ENCODE measurements at regions not wholly inside any gene's neighbourhood (a gene's known extent, or its start where the extent isn't known, plus 50 kb on each side); places are given as distances from the start of the nearest gene placed in this dataset.
"Not testable (repeated sequence)": the region's sequence is repeated elsewhere in the genome, so short reads cannot be mapped to it uniquely, and the experiment has no call there.

DNA sequence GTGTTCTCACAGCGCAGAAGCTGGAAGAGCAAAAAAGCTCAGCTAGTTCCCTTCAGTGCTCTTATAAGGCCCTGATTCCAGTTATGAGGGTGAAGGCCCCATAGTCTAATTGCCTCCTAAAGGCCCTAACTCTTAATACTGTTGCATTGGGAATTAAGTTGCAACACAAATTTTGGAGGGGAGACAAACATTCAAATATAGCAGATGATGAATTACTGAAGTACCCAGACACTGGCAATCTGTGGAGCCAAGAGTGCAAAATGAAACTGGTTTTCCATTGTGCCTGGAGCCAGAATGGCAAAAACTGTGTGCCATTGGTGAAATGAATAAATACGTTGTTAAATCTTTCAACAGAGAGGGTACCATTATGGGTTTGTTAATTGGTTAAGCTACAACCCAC, 356.0 kb downstream of the PPARGC1A start:
- no peak for DNase-seq (ENCODE audit: low read depth in 2 of 2)

DNA sequence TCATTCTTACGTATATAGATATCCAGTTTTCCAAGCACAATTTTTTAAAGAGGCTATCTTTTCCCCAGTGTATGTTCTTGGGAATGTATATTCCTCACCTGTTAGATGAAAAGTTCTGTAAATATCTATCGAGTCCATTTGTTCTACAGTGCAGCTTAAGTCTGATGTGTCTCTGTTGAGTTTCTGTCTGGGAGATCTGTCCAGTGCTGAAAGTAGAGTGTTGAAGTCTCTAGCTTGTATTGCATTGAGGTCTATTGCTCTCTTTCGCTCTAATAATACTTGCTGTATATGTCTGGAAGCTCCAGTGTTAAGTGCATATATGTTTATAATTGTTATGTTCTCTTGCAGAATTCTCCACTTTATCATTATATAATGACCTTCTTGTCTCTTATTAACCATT, 373.1 kb downstream of the PPARGC1A start:
- no peak for DNase-seq (ENCODE audit: low read depth in 2 of 2)

DNA sequence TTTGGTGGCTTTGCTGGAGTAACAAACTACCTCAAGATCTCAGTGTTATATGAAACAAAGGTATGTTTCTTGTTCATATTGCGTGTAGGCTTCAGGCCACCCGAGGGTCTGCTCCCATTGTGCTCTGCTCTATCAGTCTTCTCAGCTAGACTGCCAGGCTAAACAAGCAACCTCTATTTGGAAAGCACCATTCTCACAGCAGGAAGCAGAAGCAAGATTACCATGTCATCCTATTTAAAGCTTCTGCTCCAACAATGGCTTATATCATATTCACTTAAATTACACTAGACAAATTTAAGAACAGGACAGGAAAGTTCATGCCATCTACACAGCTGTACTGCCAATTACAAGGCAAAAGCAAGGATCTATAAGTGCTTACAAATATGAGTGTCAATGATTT, 385.8 kb downstream of the PPARGC1A start:
- no peak for DNase-seq (ENCODE audit: low read depth in 2 of 2)

DNA sequence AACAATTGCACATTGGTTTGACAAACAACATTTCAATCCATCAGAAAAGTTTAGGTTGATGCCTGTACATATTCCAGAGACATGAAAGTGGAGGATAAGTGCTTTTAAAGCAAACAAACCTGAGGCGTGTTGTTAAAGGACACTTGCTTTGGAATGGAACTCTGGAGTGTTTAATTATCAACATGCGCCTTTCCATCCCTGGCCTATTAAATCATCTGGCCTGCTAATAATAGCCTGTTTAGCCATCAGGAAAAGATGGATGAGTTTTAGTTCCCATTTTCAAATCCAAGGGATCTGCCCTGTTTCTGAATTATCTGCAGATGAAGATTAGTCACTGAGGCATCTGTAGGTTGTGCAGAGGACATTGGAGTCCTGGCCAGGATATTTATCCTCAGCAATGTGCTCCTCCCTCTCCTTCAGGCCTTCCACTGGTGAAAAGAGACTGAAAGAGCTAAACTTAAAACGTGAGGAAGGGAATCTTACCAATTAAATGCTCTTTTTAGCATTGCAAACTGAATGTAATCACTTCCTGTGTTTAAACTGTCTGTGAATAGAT, 388.9 kb downstream of the PPARGC1A start:
- no peak for DNase-seq (ENCODE audit: low read depth in 2 of 2)

DNA sequence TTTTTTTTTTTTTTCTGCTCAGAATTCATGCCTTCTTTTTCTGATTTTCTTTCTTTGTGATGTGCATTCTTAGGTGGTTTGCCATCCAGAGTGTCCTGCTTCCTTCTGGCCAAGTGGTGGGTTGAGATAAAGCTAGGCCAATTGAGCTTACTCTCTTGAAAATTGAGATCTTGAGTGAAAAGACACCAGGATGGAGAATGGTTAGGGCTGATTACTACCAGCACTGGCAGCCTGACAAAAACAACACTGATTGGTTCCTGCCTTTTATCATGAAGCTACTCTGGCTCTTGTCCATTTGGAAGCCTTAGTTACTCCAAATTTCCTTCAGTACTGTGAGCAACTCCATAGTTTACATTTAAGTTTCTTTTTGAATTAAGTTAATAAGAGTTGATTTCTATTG, 404.0 kb downstream of the PPARGC1A start:
- no peak for DNase-seq (ENCODE audit: low read depth in 2 of 2)

DNA sequence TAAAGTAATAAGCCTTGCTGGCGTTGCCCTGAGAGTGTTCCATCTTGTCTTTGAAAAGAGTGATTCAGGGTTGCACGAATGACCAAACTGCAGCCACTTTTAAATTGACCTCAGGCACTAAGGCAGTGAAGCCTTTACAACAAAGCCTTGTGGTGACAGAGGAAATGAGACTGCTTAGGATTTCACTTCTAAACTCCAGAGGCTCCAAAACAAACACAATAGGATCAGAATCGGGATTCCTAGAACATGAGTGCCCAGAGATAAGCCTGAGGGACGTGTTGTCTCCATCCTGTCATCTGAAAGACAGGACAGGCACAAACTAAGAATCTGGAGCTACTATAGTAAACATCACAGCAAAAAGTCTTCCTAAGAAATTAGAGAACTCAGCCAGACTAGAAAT, 405.2 kb downstream of the PPARGC1A start:
- no peak for DNase-seq (ENCODE audit: low read depth in 2 of 2)

DNA sequence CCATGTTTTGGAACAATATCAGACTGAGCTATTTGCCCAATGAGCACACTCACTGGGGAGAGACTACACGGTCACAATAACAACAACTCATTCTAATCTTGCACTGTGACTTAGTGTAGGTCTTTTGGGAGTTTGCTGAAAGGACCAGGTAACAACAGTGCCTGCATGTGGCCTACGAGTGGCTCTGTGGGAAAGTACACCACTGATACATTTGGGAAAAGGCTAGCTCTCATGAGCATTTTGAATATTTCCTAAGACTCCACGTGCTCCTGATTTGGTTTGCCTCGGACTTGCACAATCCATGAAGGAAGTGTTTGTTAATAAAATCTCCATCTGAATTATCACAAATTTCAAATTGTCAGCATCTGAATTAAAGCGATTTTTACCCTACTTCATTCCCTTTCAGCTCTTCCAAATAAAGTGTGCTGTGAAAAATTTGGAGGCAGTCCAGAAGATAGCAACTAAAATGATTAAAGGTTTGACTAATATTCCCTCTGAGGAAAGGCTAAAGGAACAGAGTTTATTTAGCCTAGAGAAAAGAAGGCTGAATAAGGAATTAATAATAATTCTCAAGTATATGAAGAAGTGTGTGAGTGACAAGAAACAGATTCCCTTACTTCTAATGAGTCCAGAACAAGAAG, 406.4 kb downstream of the PPARGC1A start:
- DNase-seq (ENCODE audit: low read depth in 2 of 2), result no peak

DNA sequence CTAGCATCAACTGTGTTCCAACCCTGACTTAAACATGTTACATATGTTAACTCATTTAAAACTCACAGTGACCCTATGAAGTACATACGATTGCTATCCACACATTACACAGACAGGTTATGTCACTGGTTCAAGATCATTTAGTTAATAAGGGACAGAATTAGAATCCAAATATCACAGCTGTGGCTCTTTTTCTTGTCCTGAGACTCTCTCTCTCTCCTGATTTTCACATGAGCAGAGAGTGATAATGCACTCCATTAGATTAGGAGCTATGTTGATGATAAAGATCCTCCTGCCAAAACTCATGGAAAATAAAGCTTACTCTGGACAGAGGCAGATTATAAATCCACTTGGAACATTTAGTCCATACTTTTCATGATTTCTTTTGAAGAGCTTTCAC, 408.3 kb downstream of the PPARGC1A start:
- no peak for DNase-seq (ENCODE audit: low read depth in 2 of 2)

DNA sequence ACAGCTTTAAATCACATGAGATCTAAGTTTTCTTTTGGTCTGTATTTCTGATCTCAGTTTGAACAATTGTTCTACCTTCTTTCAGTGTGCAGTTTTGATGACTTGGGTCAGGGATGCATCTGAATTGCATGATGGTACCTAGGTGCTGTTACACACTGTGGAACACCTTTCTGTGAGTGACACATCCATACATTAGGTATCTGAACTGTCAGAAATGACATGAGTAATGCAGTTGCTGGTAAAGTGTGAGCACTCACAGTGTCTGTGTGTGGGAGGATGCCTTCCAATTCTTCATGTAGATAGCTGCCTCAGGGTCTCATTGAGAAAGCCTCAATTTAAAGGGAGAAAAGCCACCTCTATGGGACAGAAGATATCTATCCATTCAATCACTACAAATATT, 411.9 kb downstream of the PPARGC1A start:
- DNase-seq (ENCODE audit: low read depth in 2 of 2), result no peak

DNA sequence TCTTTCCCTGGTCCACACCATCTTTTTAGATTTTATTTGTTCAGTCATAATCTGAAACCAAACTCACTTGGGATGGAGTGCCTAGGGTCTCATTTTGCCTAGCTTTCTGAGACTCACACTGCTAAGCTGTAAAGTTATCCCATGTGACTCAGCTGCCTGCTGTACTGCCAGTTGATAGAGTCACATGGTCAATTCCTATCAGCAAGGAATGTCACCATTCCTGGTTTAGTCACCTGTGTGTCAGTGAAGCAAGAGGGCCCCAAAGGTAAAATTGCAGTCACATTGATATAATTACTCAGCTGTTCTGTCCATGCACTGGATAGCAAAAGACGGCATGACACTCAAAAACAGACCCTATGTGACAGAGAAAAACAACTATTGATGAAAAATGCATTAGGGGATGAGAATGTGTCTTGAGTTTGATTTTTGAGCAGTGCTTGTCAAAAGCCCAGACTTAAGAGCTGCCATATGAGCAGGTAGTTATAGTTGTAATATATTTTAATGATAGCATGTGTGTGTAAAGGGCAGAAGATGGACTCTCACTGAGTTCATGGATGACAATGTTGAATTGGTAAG, 413.2 kb downstream of the PPARGC1A start:
- no peak for DNase-seq (ENCODE audit: low read depth in 2 of 2)

DNA sequence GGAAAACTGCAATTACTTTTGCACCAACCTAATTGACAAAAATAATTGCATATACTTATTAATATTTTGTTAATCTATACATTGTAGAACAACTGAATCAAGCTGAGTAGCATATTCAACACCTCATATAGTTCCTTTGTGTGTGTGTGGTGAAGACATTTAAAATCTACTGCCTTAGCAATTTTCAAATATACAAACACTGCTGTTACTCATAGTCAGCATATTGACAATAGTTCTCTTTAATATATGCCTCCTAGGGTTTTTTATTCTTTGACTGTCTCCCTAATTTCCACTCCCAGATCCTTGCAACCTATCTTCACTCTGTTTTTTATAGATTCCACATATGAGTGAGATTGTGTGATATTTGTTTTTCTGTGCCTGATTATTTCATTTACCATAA, 426.8 kb downstream of the PPARGC1A start:
- DNase-seq (ENCODE audit: low read depth in 2 of 2), result no peak

DNA sequence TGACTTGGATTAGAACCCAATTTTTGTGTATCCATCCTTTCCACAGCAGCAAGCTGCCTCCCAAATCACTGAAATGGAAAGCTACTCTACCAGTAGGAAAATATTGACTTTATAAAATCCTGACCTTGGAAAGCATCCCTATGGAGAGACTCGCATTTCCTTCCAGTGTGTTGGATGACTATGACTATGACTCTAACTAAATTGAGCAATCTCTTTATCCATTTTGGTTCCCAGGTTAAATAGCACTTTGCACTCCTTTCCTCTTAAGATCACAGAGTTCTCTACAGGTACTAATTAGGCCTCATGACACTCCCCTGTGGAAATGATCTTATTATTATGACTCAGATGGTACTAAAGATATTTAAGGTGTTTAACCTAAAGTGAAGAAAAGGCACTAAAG, 431.8 kb downstream of the PPARGC1A start:
- no peak for DNase-seq (ENCODE audit: low read depth in 2 of 2)

DNA sequence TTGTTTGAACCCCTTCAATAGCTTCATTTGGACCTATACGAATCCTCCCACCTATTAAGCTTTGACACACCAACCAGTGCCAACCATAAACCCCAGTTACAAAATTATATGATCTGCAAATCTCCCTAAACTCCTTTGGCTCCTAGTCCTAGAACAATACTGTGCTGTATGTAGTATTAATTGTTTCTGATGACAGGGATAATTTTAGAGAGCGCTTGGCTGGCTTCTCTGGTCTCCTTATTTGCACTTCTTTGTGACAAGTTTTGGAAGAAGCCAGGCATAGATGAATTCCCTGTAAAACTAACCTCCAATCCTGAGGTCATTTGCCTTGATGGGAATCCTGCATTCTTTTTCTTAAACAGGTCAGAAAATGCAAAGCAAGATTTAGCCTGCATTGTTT, 433.0 kb downstream of the PPARGC1A start:
- no peak for DNase-seq (ENCODE audit: low read depth in 2 of 2)

DNA sequence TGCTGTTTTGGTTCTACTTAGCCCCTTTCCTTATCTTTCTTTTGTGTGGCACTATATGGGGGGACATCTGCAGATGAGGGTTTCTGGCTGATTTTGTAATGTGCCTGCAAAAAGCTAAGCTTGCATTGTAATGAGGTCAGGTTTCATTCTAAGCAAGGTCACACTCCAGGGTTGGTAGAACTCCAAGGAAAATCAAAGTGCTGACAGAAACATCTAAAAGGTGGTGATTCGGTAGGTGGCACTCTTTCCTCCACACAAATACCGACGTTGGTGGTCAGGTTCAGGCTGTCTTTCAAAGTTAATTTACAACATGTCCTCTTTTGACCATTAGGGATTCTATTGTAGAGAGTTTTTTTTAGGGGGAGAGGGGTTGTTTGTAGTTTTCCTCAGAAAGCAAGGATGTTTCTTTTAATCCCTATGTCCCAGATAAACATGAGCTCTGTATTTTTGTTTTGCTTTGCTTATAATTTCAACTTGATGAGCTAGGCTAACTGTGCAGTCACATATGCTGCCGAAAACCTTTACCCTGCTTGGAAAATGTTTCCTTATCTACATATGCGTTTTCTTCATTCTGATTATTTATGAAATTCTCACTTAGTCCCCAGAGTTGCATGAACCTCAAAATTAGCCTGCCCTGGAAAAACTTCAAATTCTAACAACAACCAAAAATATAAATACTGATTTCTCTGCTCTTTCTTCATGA, 434.2 kb downstream of the PPARGC1A start:
- no peak for DNase-seq (ENCODE audit: low read depth in 2 of 2)

DNA sequence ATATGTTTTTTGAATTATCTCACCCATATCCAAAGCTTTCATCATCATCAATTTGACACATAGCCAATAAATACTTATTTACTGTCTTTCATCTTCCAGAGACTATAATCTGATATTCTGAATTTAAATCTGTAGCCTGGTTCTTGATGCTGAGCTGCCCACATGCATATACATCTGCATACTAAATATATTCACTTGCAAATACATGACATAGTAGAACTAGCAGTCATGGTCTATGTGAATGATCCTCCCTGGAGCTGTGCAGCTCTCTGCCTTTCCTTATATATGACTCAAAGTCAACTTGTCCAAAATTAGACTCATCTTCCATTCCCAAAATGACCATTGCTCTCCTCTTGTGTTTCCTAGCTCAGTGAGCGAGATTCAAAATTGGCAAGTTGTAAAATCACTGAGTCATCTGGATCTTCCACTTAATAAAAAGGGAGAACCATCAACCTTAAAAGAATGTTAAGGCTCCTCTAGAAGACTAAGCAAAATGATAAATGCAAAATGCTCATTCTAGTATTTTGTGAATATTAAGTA, 448.2 kb downstream of the PPARGC1A start:
- DNase-seq (ENCODE audit: low read depth in 2 of 2), result no peak

DNA sequence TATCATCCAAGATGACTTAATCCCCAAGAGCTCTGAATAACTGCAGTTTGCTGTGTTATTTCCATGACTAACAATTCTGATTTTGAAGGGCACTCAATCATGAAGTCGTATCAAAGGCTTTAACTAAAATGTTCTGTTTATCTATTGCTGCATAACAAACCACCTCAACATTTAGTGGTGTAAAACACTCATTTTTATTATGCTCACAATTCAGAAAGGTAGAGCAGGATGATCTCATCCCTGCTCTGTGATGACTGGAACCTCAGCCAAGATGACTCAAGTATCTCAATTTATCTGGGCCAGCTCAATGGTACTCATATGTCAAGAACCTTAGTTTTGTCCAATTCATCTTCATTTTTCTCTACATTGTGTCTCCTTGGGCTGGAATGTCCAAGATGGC, 451.1 kb downstream of the PPARGC1A start:
- DNase-seq (ENCODE audit: low read depth in 2 of 2), result no peak

DNA sequence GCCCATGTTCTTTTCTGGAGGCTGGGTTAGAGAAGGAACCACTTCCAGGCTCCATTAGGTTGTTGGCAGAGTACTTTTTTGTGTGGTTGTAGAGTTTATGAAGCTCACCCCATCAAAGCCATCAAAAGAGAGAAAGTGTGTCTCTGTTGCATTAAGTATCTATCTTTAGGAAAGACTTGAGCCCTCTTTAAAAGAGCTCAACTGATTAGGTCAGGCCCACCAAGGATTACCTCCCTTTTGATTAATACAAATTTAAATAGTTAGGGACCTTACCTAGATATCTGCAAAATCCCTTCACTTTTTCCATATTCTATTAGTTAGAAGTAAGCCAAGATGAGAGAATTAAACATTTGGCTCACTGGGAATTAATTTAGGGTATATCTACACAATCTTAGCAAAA, 460.4 kb downstream of the PPARGC1A start:
- DNase-seq (ENCODE audit: low read depth in 2 of 2), result no peak

DNA sequence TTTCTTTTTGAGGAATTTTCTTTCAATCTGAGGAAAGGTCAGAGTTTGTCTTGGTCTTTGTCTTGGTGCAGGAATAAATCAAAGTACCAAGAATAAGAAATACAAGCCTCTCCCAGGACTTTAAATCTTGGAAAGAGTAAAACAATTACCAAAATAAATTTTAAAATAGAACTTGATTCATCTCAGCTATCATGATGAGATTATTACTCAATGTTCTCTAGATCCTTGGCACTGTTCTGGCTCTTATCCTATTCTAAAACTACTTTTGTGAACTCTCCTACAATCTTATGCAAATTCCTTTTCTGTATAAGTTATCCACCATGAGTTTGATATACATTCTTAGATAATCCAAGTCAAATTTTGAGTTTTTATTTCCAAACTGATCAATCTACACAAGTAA, 464.3 kb downstream of the PPARGC1A start:
- DNase-seq (ENCODE audit: low read depth in 2 of 2), result no peak

DNA sequence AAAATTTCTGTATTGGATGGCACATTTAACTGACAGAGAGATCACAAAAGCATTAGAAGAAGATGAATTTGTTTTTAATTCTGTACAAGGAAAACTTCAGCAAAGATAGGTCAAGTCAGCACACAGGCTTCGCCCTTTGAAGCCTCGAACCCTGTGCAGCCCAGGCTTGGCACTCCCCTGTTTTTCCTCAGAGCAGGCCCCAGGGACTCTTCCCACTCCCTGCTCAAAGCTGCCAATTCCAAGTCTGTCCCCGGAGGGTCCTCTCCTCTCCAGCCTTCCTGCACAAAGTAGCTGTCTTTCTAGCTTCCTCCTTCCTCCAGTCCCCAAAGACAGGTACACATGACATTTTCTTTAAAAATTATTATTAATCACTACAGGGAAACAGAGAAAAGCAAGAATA, 466.3 kb downstream of the PPARGC1A start:
- no peak for DNase-seq (ENCODE audit: low read depth in 2 of 2)

DNA sequence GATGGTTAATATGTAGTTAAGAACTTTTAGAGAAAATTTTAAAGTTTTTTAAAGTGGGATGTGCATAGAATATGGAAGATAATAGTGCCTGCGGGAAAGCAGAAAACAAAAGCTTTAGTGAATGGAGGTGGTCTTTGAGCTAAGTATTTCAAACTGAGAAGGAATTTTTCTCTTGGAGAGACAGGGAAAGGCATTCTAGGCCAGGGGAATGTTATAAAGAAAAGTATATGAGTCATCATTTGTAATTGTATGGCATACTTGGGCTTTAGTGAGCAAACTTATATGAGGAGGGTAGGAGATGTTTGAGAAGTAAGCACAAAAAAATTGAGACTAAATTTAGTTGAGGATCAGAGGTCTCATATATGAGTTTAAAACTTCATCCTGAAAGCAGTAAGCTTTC, 467.0 kb downstream of the PPARGC1A start:
- no peak for DNase-seq (ENCODE audit: low read depth in 2 of 2)

DNA sequence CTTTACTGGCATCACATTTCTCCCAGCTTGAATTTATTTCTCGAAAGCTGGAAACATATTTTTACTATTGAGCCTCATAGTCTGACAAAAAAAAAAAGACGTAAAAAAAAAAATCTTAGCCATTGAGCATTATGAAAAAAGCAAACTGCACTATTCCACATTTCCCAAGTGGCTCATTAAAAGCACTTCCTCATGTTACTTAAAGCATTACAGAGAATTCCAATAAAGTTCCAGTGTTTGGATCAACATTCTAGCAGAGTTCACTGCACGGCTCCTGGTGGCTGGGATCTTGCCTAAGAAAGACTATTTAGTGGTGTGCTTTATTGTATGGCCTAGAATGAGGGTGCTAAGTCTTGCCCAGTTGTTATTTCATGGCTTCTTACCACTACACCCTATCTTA, 476.2 kb downstream of the PPARGC1A start:
- DNase-seq (ENCODE audit: low read depth in 2 of 2), result no peak

DNA sequence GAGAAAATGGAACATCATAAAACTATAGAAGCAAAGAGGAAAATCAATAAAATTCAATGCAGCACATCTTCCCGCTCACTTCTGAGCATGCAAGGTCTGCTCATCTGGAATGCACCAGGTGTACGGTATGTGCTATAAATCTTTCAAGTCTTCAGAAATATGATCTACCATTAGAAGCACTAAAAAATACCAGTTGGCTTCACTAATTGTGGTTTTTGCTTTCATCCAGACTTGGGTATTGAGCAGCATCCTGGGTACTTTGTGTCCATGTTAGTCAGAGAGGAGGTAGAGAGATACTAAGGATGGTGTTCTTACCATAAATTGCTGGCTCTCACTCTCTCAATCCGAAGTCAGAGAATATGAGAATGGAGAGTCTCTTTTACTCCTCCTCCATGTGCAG, 477.1 kb downstream of the PPARGC1A start:
- no peak for DNase-seq (ENCODE audit: low read depth in 2 of 2)

DNA sequence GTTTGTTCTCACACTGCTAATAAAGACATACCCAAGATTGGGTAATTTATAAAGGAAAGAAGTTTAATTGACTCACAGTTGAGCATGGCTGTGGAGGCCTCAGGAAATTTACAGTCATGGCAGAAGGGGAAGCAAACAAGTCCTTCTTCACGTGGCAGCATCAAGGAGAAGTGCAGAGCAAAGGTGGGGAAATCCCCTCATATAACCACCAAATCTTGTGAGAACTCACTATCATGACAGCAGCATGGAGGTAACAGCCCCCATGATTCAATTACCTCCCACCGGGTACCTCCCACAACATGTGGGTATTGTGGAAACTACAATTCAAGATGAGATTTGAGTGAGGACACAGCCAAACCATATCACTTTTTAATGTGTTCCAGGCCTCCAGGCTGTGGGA, 480.9 kb downstream of the PPARGC1A start:
- DNase-seq (ENCODE audit: low read depth in 2 of 2), result not testable (repeated sequence)

Measured in activated CD4-positive, alpha-beta T cell treated with anti-CD3 and anti-CD28 coated beads for 24 hours (primary cell).